H1 (cell line): ENCODE measurements at regions not wholly inside any gene's neighbourhood (a gene's known extent, or its start where the extent isn't known, plus 50 kb on each side); places are given as distances from the start of the nearest gene placed in this dataset.

Experiments used
- ASH2L ChIP-seq: fragments of 200-600, 300-600 bp; sonication (generic); IDR thresholded peaks from one replicate; pipeline ENCODE4 v1.7.1; 2017; ENCODE audit warnings: low read length
- CHD2 ChIP-seq: IDR thresholded peaks from 2 replicates; pipeline ENCODE4 v1.6.1; 2012; ENCODE audit warnings: low read length, improper control_type of control experiment
- YY1 ChIP-seq: IDR thresholded peaks from 2 replicates; pipeline ENCODE4 v1.6.1; 2011; ENCODE audit warnings: low read depth, mild to moderate bottlenecking, low read length
- ZNF274 ChIP-seq: IDR thresholded peaks from 2 replicates; pipeline ENCODE4 v1.7.0; 2012; ENCODE audit warnings: low read length, borderline replicate concordance; ENCODE audit errors: extremely low read depth

- TF ChIP-seq ZNF274 (no peak), ASH2L (no peak), CHD2 (no peak), YY1 (no peak)
These were observed 51.8 kb upstream of the FAM3C start (continued) for GRCh38 chr7:121447911-121448300.
